A673 (cell line): ENCODE measurements at regions not wholly inside any gene's neighbourhood (a gene's known extent, or its start where the extent isn't known, plus 50 kb on each side); places are given as distances from the start of the nearest gene placed in this dataset.

ENCODE experiments used
- CTCF ChIP-seq: fragments of 300-800, 200-600 bp; sonication (generic); conservative IDR thresholded peaks from 2 replicates; pipeline ENCODE4 v1.5.1; 2017; ENCODE audit warnings: low read depth, mild to moderate bottlenecking, antibody characterized with exemption, low read length, moderate library complexity, mixed read lengths
- EZH2 ChIP-seq: fragments of 200-600 bp; sonication (generic); IDR thresholded peaks from 2 replicates; pipeline ENCODE4 v1.6.1; 2017; ENCODE audit warnings: borderline replicate concordance, low read depth, mild to moderate bottlenecking, mixed read lengths, antibody characterized with exemption, low read length; ENCODE audit not compliant: poor library complexity, severe bottlenecking

- TF ChIP-seq CTCF: no peak
- no peak for TF ChIP-seq EZH2
These were observed 301.3 kb downstream of the EDEM1 start for GRCh38 chr3:5488771-5489170.
